ENCODE measurements at regions not wholly inside any gene's neighbourhood (a gene's known extent, or its start where the extent isn't known, plus 50 kb on each side); places are given as distances from the start of the nearest gene placed in this dataset.
"Not testable (repeated sequence)": the region's sequence is repeated elsewhere in the genome, so short reads cannot be mapped to it uniquely, and the experiment has no call there.

- DNase-seq (ENCODE audit: low read depth) = no peak
Measured at GRCh38 chr3:95265129-95265528, 1202.3 kb downstream of the NSUN3 start.

- DNase-seq (ENCODE audit: low read depth) = no peak
Measured at GRCh38 chr3:95271395-95271794, 1208.5 kb downstream of the NSUN3 start.

DNA sequence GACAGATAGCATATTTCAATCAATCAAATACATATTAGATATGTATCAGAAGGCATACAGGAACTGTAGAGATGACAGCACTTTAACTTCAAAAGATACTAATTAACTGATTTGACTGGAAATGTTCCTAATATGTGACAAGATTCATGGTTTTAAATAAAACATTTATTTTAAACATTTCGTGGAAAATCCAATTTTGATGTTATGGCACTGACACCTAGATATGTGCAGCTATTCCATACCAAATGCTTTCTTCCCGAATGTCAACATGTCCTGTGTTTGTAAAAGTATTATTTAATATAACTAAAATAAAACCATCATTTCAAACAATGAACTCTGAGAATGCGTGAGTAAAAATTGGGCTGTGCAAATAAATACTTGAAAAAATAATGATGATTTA is 1209.3 kb downstream of the NSUN3 start:
- DNase-seq (ENCODE audit: low read depth) = no peak

DNA sequence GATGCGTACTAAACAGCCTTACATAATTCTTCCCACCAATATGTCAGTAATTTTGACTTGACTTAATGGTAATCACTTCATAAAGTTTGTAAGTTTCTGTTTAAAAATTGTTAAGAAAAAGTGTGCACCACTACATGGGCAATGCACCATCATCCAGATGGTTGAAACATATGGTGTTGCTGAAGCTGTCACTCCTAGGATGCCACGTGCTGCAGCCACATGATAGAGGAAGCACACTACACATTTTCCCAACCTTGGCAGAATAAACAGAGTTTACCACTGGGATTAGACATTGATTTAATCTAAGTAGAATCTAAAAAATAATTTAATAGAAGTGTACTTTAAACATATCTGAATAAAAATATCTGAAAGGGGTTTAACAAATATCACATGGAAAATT is 1209.9 kb downstream of the NSUN3 start:
- no peak for DNase-seq (ENCODE audit: low read depth)

DNA sequence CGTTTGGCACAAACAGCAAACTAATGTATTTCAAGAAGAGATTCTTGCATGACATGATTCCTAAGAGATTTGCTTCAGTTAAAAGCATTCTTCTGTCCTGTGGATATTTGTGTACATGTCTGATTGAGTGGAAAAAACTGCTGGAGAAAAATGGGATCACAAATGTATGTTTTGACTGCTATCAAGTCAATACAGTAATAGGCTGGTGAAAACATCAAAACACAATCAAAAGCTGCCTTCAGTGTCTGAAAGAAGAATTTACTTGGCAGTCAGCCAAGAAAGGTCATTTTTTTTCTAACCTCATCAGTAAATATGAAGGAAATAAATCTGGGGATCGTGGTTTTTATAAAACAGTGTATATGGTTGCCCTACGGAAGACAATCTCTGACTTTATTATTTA is 1214.8 kb downstream of the NSUN3 start:
- DNase-seq (ENCODE audit: low read depth) = no peak

DNA sequence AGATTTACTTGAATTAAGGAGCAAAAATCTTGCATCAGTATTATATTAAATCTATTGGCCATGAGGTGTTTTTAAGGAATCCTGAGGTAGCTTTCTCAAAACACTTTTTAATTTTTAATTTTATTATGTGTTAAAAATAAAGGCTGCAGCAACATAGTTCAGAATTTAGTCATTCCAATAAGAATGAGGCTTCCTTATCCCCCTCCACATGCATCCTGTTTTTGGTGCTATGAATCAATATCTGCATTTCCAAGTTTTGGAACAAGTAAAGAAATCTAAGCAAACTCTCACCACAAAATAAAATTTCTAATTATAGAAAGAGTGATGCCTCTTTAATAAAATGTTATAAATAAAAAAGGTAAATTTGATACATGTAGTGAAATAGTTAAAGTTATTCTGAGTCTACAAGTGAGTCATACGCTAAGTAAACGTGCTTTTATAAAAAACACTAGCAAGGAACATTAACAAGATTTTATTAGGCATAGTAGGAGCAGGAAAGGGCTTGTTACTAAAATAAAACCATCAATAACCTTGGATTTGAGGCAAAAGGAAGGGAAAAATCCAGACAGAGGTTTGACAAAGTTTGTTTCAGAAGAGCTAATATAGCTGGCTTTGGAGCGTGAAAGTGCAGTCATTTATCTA is 1218.0 kb downstream of the NSUN3 start:
- DNase-seq (ENCODE audit: low read depth) = no peak

DNA sequence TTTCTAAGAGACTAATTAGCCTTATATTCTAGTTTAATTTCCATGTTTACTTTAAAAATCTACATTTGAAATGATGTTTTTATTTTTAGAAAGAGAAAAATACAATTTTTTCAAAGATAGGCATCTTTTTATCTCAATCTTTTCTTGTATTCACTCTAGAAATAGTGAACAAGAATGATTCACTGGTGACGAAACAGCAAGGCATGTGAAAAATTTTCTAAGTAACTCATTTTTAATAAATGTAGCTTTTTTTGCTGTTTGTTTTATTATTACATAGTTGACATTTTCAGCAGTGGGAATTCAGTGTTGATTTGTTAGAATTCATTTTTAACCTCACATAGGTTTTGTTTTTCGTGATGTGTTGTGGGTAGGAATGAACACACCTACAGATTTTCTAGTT is 1226.4 kb downstream of the NSUN3 start:
- DNase-seq (ENCODE audit: low read depth) = no peak

- no peak for DNase-seq (ENCODE audit: low read depth)
Measured at GRCh38 chr3:95297581-95297980, 1234.7 kb downstream of the NSUN3 start.

DNA sequence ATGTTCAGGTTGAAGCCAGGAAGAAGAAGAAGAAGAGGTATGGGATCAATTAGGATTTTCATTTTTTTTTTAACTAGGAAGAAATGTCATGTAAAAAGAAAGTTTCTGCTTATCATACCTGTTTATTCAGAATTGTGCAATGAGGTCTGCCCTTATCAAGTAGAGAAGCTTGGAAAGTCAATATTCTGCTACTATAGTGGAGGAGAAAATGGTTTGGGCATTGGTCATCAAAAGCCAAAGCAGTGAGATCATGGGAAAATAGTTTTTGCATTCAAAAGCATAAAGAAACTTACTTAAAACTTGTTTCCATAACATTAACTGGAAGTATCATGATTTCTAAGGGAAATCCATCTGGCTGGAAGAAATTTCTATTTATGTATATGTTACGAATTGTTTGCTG is 1239.2 kb downstream of the NSUN3 start:
- no peak for DNase-seq (ENCODE audit: low read depth)

GRCh38 chr3:95310560-95310959 is 1247.7 kb downstream of the NSUN3 start:
- no peak for DNase-seq (ENCODE audit: low read depth)

DNA sequence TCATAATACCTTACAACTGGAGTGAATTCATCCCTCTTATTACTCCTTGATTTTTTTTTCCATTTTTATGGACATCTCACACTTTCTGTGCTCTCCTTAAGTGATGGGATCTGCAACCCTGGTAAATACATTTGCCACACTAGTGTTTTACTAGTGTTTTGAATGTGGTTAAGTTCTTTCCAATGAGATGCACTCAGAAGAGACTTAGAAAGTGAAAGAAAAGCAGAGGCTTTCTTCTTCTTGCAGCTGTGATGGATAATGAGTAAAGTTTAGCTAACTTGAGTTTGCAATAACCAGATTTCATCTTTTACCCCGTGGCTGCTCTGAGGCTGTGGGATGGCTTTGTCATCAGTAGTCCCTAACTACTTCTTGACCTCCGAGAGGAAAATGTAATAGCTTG is 1248.4 kb downstream of the NSUN3 start:
- DNase-seq (ENCODE audit: low read depth) = no peak

GRCh38 chr3:95312650-95313049 is 1249.8 kb downstream of the NSUN3 start:
- DNase-seq (ENCODE audit: low read depth) = no peak

- DNase-seq (ENCODE audit: low read depth) = no peak
Measured at GRCh38 chr3:95319921-95320494, 1257.1 kb downstream of the NSUN3 start.

GRCh38 chr3:95327478-95327877 is 1264.6 kb downstream of the NSUN3 start:
- DNase-seq (ENCODE audit: low read depth) = no peak

DNA sequence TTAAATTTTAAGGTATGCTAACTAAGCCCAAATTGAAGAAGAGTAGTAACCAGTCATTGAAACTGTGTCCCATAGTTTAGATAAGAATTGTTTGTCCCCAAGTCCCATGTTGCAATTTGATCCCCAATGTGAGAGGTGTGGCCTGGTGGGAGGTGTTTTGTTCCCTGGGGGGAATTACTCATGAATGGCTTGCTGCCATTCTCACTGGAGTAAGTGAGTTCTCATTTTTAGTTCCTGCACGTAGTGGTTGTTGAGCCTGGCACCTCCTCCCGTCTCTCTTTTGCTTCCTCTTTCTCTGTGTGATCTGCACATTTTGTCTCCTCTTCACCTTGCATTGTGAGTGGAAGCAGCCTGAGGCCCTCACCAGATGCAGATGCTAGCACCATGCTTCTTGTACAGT is 1271.0 kb downstream of the NSUN3 start:
- no peak for DNase-seq (ENCODE audit: low read depth)

GRCh38 chr3:95334461-95334860 is 1271.6 kb downstream of the NSUN3 start:
- DNase-seq (ENCODE audit: low read depth) = no peak

DNA sequence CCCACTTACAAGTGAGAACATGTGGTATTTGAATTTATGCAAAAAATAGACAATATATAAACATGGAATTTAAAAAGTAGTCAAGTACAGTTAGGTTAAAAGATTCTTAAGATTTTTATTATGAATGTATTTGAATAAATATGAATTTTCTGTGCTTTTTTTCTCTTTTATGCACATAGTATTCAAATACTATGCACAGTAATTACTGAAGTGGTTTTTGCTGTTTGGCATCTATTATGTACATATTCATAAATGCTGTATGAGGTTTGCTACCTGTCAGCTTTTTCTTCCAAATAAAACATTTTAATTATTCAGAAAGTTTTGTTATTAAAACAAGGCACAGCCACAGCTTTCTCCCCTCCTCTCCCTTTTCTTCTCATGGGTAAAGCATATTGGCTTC is 1272.7 kb downstream of the NSUN3 start:
- no peak for DNase-seq (ENCODE audit: low read depth)

- DNase-seq (ENCODE audit: low read depth) = no peak
Measured at GRCh38 chr3:95338446-95338845, 1275.6 kb downstream of the NSUN3 start.

DNA sequence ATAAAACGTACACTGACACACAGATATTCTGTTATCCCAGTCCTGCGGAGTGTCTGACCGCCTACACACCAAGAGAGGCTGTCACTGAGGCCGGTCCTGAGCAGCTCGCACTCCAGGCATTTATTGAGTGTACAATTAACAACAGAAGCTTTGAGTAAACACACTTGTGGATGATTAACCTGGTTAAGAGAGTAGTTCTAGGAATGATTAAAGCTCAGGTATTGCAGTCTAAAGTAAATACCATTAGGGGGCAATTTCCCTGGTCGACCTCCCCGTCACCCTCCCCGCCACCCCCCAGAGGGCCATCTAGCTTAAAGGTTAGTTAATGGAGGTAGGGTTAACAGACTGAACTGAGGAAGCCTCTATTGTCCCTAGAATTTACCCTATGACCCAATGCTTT is 1278.5 kb downstream of the NSUN3 start:
- no peak for DNase-seq (ENCODE audit: low read depth)

DNA sequence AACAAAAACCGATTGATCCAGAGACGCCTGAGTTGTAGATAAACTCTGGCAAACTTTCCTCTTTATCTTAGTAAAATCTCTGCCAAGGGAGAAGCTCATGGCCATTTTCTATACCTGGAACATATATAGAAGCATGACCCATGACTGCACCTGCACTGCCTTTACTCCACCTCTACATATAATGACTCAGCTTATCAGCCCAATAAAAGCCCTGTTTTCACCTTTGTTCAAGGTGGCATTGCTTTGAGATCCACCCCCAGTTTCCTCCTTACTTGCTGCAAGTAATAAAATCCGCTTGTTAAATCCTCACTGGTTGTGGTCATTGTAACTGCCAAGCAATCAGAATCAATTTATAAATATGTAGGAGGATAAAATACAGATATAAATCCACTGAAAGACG is 1280.4 kb downstream of the NSUN3 start:
- no peak for DNase-seq (ENCODE audit: low read depth)

GRCh38 chr3:95343767-95344166 is 1280.9 kb downstream of the NSUN3 start:
- no peak for DNase-seq (ENCODE audit: low read depth)

GRCh38 chr3:95347936-95348335 is 1285.1 kb downstream of the NSUN3 start:
- not testable (repeated sequence) for DNase-seq (ENCODE audit: low read depth)

GRCh38 chr3:95348879-95349278 is 1286.0 kb downstream of the NSUN3 start:
- DNase-seq (ENCODE audit: low read depth) = no peak

DNA sequence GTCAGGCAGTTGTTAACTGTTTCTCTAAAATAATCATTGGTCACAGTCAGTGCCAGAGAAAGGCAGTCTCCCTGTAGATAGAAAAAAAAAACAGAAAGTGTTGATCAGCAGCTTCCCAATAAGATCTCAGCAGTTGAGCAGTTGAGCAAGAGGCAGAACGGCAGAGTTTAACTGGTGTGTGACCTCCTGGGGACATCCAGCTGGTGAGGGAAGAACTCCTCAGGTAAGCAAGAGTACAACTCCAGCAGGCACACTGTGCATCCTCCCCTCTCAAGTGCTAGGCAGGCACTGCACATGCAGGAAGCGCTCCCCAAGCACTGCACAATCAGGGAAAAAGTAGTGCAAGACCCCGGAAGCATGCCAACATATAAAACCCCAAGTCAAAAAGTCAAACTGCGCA is 1287.2 kb downstream of the NSUN3 start:
- DNase-seq (ENCODE audit: low read depth) = no peak
